Effector memory CD4-positive, alpha-beta T cell (primary cell): ENCODE measurements at regions not wholly inside any gene's neighbourhood (a gene's known extent, or its start where the extent isn't known, plus 50 kb on each side); places are given as distances from the start of the nearest gene placed in this dataset.

Experiments used
- DNase-seq, 3 donors: peaks; one replicate each; pipeline ENCODE4 v3.0.0-alpha.2; 2020
- H3K27ac ChIP-seq: 2 replicates; pipeline ENCODE4 v1.7.0; 2013; ENCODE audit warnings: mild to moderate bottlenecking, low read length, moderate library complexity; ENCODE audit not compliant: insufficient read depth, poor library complexity, severe bottlenecking
- H3K27me3 ChIP-seq: replicated peaks from 2 replicates; pipeline ENCODE4 v1.7.0; 2013; ENCODE audit warnings: mild to moderate bottlenecking, low read length; ENCODE audit not compliant: insufficient read depth, control insufficient read depth, poor library complexity, severe bottlenecking
- H3K36me3 ChIP-seq: 2 replicates; pipeline ENCODE4 v1.7.0; 2013; ENCODE audit warnings: mild to moderate bottlenecking, low read length, moderate library complexity; ENCODE audit not compliant: control insufficient read depth, insufficient read depth
- H3K4me1 ChIP-seq: 2 replicates; pipeline ENCODE4 v1.7.0; 2013; ENCODE audit warnings: low read length, mild to moderate bottlenecking; ENCODE audit not compliant: control insufficient read depth, insufficient read depth, poor library complexity, severe bottlenecking
- H3K4me3 ChIP-seq: 2 replicates; pipeline ENCODE4 v1.7.0; 2013; ENCODE audit warnings: low read length, low read depth, mild to moderate bottlenecking; ENCODE audit not compliant: insufficient read depth, poor library complexity, severe bottlenecking
- H3K9me3 ChIP-seq: 2 replicates; pipeline ENCODE4 v1.7.0; 2013; ENCODE audit warnings: mild to moderate bottlenecking, low read length, moderate library complexity; ENCODE audit not compliant: control insufficient read depth

DNA sequence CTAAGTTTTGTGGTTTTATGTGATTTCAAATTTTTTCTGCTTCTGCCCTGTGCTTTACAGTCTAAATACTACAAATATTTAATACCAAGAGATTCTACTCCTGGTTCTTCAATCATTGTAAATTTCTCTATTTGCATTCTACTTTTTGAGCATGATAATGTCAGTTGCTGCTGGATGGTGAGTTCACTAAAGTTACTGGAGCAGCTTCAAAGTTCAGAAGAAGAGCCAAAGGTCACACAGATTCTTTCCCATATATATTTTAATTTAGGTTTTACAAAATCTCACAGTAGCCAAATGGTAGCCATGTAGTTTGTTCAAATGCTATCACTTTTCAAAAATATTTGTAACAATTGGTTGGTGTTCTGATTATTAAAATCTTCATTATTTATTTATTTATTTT lies 378.7 kb downstream of the TMEM232 start:
- Histone ChIP-seq H3K36me3 (no peaks in the 10 kb centered on the region), H3K9me3 (no peaks in the 10 kb centered on the region), H3K4me3 (no peak overlapping the region), H3K27ac (no peak overlapping the region), H3K27me3 (no peaks in the 10 kb centered on the region), H3K4me1 (no peaks in the 10 kb centered on the region)
- no peak for DNase-seq

DNA sequence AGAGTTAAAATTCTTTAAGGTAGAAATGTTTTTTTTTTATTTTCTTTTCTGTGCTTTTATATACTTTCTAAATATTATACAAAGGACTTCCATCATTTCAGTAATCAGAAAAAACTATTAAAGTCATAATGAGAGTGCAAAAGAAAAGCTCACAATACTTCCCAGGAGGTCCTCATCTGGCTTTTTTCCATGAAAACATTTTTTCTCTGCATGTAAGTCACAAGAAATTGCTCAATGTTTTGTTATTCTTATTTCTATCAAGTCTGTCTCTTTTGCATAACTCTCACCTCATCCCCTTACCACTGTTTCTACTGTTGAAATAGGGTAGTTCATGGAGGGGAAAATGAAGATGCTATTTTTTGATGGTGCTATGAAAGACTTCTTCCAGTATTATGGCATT lies 375.0 kb downstream of the TMEM232 start:
- no peak for DNase-seq
- no peak overlapping the region for H3K4me3 ChIP-seq
- no peaks in the 10 kb centered on the region for H3K9me3 ChIP-seq
- no peaks in the 10 kb centered on the region for H3K4me1 ChIP-seq
- no peak overlapping the region for H3K27ac ChIP-seq
- H3K36me3 ChIP-seq, result no peaks in the 10 kb centered on the region
- no peaks in the 10 kb centered on the region for H3K27me3 ChIP-seq

DNA sequence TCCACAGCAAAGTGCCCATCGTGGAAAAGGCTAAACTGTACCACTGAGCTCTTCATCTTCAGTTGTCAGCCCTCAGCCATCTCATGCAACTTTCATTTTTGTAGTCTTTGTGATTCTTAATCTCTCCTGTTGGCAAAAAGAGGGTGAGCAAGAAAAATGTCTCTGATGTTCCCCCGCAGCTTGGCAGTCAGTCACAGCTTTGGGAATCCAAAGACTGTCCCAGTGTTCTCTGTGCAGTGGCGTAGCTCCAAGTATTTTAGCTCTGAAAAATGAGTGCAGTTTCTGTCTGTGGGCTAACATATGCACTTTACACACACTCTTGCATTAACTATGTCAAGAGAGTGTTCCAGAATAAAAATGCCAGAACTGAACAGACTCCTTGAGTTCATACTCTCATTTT lies 372.2 kb downstream of the TMEM232 start:
- H3K9me3 ChIP-seq, result no peaks in the 10 kb centered on the region
- no peaks in the 10 kb centered on the region for H3K4me1 ChIP-seq
- H3K27me3 ChIP-seq, result no peaks in the 10 kb centered on the region
- H3K36me3 ChIP-seq, result no peaks in the 10 kb centered on the region
- no peak overlapping the region for H3K27ac ChIP-seq
- no peak overlapping the region for H3K4me3 ChIP-seq
- DNase-seq, result no peak

DNA sequence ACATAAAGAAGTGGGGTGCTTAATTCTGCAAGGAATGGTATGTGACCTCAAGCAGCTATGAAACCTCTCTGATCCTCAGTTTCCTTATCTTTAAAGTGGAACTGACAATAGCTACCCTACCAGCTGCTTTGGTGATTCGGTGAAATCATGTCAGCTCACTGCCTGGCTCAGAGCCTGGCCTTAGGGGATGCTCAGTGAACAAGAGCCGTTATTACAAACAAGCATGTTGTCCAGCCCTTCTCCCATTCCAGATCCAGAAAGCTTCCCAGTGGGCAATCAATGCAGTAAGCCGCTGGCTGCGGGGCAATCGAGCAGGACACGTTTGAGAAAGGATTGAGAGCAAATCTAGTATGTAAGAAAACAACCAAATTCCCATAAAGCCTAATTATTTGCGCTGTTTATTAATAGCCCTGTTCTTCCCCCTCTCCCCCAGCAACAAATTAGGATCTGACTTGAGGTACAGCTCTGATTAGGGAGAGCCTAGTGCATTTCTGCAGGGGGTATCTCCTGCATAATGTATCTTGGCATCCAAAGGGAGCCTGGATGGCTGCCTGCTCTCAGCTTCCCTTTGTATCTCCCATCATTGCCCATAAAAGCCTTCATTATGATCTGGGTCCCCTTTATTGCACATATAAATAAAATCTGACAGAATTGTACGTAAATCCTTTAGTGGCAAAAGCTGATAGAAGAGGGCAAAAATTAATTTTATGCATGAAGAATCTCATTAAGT lies 371.4 kb downstream of the TMEM232 start:
- DNase-seq, result no peak
- Histone ChIP-seq H3K36me3 (no peaks in the 10 kb centered on the region), H3K27me3 (no peaks in the 10 kb centered on the region), H3K27ac (no peak overlapping the region), H3K9me3 (no peaks in the 10 kb centered on the region), H3K4me3 (no peak overlapping the region), H3K4me1 (no peaks in the 10 kb centered on the region)

DNA sequence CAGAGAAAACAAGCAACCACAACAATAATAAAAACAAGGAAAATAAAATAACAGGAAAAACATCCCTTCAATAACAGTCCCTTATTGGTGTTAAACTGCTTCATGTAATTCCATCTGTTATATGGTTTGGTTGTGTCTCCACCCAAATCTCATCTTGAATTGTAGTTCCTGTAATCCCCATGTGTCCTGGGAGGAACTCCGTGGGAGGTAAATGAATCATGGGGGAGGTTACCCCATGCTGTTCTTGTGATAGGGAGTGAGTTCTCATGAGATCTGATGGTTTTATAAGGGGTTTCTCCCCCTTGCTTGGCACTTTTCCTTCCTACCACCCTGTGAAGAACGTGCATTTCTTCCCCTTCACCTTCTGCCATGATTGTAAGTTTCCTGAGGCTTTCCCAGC lies 369.8 kb downstream of the TMEM232 start:
- Histone ChIP-seq H3K36me3 (no peaks in the 10 kb centered on the region), H3K4me3 (no peak overlapping the region), H3K9me3 (no peaks in the 10 kb centered on the region), H3K27ac (no peak overlapping the region), H3K27me3 (no peaks in the 10 kb centered on the region), H3K4me1 (no peaks in the 10 kb centered on the region)
- DNase-seq, result no peak

DNA sequence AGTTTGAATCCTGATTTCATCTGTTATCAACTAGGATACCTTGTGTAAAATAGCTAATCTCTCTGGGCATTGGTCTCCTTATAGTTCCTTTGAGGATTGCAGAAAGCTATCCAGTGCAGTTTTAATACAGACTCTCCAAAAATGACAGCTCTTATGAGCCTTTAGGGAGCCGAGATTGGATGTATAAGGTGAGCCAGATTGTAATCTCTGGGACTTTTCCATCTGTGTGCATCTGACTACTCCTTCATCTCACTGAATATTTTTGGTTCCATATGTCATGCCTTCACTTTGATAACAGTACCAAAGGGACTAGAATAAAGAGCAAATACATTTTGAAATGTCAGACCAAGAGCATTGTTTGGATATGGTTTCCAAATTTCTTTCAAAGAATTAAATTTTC lies 367.2 kb downstream of the TMEM232 start:
- no peak overlapping the region for H3K4me3 ChIP-seq
- no peak for DNase-seq

DNA sequence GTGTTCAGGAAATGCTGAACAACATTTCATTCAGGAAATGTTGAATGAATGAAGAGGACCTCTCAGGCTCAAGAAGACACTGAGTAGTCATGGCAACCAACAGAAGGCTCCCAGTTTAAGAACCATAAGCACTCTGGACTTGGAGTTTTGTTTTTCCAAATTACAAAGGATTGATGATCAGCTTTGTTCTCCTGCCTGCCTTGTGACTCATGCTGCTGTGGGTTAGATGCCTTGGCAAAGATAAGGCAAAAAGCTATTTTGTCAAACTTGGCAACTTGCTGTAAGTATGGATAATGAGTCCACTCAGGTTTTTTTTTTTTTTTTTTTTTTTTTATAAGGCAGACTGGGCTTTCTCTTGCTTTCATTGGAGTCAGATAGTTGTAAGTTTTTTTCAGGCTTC lies 365.0 kb downstream of the TMEM232 start:
- Histone ChIP-seq H3K27me3 (no peaks in the 10 kb centered on the region), H3K4me1 (no peaks in the 10 kb centered on the region), H3K9me3 (no peaks in the 10 kb centered on the region), H3K4me3 (no peak overlapping the region), H3K36me3 (no peaks in the 10 kb centered on the region), H3K27ac (no peak overlapping the region)
- DNase-seq, result no peak

More for the DNA sequence above, 367.2 kb downstream of the TMEM232 start:
- Histone ChIP-seq H3K27ac (no peak overlapping the region), H3K27me3 (no peaks in the 10 kb centered on the region), H3K4me1 (no peaks in the 10 kb centered on the region), H3K9me3 (no peaks in the 10 kb centered on the region), H3K36me3 (no peaks in the 10 kb centered on the region)

DNA sequence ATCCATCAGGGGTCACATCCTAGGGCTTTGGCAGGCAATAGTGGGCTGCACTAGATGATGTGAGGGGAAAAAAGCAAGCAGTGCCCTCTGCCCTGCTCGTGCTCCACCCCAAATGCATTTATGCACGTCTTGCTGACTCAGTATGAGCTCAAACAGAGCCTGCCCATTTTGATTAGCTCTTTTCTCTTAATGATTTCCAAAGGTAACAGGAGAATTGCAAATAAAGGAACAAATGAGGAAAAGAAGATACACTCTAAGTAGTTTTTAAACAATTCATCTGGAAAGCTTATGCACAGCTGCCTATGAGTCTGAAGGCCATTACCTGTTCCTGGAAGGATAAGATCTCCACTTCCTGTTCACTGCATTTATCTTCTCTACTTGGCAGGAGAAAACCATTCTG lies 364.2 kb downstream of the TMEM232 start:
- H3K9me3 ChIP-seq, result no peaks in the 10 kb centered on the region
- H3K36me3 ChIP-seq, result no peaks in the 10 kb centered on the region
- no peak for DNase-seq
- no peaks in the 10 kb centered on the region for H3K27me3 ChIP-seq
- no peaks in the 10 kb centered on the region for H3K4me1 ChIP-seq
- H3K4me3 ChIP-seq, result no peak overlapping the region
- no peak overlapping the region for H3K27ac ChIP-seq

DNA sequence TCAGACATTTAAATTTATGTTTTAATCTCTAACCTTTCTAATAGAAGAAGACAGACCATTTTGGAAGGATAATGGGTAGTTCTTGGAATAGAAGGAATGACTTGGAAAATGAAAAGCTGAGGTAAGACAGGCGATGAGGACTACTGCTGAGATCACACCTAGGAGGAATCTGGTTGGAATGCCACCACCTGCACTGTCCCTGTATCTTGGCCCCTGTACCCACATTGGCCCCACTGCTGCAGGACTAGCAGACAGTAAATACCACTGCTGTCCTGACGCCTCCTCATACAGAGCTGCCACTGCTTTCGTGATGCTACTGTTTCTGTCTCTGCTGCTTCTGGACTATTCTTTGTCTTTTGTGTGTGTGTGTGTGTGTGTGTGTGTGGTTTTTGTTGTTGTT lies 359.8 kb downstream of the TMEM232 start:
- no peaks in the 10 kb centered on the region for H3K27me3 ChIP-seq
- no peak overlapping the region for H3K27ac ChIP-seq
- H3K9me3 ChIP-seq, result no peaks in the 10 kb centered on the region
- H3K36me3 ChIP-seq, result no peaks in the 10 kb centered on the region
- H3K4me3 ChIP-seq, result no peak overlapping the region
- DNase-seq, result no peak
- no peaks in the 10 kb centered on the region for H3K4me1 ChIP-seq
